Kidney glomerular epithelial cell (primary cell): ENCODE measurements at regions not wholly inside any gene's neighbourhood (a gene's known extent, or its start where the extent isn't known, plus 50 kb on each side); places are given as distances from the start of the nearest gene placed in this dataset.
A peak's percentile ranks its signal among the peaks of the same experiment; 100 is the strongest.

Experiments
- DNase-seq: peaks from one replicate; lab custom pipeline; 2025; lab: John Stamatoyannopoulos, UW

DNA sequence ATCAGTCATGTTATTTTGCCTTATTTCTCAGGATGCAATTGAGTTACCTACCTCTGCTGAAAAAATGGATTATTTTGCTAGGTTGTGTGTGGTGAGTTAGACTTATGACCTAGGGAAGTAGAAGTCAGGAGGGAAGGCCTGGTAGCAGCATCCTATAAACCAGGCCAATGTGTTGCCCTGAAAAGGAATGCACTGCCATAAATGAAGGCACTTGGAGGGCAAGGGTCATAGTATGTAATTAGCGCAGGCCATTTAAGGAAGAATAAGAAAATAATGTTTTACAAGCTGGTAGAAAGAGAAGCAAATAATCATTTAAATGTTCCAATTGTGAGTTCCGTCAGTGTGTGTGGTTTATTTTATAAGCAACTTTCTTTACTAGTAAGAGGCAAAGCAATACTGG is 698.8 kb downstream of the KCNJ2 start:
- DNase-seq, result no peak

DNA sequence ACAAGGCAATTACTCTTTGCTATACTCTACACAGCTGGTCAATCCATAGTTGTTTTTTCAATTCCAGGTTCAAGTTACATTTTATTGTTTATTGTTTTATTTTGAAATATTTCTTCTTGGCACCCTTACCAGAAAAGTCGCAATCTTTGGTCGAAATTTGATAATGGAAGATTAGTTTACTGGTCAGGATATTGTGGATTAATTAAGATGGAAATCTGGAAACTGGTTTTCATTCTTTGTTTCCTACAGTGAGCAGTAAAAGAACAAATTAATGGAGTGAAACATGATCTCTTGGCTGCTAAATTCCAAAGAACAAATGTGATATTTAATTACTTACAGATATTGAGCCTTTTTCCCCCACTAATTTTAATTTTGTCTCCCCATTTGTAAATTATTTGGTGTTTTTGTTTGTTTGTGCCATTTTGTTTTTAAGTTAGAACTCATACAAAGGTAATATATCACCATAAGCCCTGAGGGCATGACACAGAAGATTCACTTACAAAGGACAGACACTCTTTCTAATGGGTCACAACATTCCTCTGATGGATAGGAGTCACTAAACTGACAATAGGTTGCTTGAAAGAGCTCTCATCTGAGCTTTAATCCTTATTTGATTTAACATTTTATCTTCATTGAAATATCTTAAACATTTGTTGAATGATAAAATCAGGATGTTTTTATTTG is 700.2 kb downstream of the KCNJ2 start:
- no peak for DNase-seq

DNA sequence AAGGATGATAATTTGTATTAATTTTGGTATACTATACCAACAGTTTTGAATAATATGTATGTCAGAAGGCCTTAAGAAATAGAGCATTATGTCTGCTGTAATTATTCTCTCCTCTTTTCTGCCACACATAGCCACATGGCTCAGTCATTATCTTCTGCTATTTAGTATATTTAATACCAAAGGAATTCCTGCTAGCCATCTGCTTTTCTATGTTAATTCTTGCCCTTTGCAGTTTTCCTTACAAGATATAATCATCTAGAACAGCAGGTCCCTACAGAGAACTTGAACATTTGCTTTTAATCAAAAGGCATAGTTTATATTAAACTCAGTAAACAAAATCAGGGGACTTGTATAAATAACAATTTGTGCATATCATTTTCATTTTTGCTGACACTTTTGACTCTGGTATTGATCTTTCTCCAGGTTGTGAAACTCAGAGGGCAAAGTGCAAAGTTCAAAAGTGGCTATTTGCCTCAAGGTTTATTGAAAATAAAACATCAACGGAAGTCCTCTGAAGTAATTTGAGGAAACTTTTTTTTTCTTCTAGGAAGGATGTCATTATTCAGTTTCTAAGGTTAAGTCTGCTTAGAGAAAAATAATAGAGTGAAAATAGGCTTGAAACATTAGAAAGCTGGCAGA is 702.0 kb downstream of the KCNJ2 start:
- no peak for DNase-seq

DNA sequence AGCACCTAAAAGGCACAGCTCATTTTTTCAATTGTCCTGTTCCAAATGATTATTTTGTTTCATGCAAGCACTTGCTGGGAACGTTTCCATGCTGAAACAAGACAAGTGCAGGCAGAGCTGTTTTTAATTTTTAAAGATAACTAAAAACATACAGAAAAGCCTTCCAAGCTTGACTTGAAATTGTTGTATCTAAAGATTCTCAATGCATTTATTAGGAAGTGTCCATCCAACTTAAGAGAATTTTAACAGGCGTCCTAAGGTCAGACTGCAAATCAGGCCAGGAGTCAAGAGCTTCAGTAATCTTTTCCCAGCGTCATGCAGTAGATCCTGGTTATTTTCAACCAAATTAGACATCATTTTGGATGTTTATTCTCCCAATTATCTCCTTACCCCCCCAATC is 702.8 kb downstream of the KCNJ2 start:
- DNase-seq, result no peak

DNA sequence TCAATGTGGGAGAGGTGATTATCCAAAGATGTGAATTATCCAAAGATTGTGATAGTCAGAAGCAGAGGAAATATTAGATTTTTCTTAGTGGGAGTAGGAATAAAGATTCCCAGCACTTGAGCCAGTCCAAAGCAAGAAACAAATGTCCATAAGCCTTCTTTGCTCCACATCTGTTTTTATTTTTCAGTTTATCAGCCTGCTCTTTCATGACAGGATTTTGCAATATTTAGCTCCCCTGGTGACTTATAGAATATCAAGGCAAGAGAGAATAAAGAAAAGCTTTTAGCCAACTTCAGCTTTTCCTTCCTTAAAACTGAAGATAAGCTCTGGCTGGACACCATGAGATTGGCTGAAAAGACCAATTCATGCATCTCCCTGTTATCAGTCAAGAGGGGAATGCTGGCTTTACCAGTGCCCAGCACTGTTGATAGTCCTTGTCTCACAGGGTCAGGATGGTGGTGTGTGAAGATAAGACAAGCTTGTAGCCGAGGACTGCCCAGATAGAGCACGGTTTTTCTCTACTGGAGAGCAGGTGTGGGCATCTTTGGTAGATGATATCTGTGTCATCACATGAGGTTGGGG is 706.5 kb downstream of the KCNJ2 start:
- DNase-seq, result no peak

DNA sequence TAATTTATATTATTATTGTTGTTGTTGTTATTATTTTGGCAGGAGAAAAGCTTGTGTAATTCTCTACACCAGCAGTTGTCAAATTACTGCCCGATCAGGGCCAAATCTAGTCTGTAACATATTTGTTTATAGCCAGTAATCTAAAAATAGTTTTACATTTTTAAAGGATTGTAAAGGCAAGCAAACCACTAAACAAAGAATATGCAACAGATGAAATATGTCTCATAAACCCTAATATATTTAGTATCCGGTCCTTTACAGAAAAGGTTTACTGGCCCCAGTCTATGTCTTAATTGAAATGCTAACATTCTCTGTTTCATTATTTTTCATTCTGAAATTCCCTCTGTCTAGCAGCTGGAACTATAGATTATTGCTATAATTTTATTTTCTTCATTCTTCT is 709.5 kb downstream of the KCNJ2 start:
- no peak for DNase-seq

DNA sequence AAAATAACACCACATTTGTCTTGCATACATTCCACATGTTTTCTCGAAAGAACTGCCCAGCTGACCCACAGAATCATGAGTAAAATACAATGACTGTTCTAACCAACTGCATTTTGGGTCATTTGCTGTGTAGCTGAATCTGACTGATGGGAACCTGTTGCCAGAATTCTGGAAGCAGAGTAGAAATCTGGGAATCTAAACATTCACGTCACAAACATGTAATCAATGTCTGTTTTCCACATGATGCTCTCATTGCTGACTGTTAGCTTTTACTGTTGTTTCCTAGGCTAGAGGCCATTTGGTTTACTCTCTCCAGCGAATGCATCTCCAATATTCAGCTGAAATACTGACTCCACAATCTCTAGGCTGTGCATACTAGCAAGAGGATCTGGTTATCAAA is 710.1 kb downstream of the KCNJ2 start:
- no peak for DNase-seq

DNA sequence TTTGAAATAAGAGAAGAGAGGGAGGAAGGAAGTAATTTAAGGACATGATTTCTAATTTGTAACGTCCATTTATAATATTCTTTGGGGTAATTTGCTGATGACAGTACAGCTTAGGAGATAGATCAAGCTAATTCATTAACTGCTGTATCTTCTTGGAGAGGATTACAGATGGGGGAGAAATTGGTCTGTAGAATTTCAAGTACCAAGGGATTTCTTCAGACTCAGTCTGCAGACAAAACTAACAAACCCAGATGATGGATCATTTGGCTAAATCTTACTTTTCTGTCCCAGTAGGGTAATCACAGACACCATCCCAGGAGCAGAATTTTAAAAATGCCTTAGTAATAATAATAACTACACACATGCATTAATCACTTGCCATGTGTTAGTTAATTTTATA is 711.8 kb downstream of the KCNJ2 start:
- DNase-seq, result no peak

DNA sequence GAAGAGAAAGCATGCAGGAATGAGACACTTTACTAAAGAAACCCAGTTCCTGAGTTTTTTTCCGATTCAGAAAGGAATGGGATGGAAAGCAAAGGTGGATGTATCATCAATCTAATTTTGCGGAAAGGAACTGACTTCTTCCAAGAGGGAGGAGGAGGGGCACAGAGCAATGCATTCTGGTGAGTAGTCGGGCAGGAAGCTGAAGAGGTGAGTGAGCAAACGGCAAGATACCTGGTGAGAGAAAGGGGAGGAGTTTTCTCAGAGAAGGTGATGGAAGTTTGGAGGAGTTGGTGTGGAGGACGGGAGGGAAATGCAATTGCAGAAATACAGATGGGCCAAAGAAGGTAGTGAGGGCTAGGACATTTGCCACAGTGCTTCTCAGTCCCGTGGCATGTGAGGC is 713.2 kb downstream of the KCNJ2 start:
- no peak for DNase-seq

DNA sequence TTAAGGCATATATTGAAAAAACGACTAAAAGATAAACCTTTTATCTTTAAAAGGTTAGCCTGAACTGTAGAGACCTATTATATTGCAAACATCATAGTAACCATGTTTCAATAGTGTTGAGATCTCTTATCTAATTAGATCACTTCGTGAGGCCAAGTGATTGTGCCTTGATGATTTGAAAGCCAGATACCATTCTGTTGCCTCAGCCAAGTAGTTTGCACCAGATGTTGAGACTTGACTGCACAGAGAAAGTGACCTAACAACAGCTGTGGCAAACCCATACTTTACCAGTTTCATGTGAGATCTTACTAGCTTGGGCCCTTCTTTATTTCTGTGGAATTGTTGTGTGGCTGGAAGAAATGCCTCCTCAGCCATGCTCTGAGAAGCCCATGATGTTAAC is 717.3 kb downstream of the KCNJ2 start:
- DNase-seq, result no peak

DNA sequence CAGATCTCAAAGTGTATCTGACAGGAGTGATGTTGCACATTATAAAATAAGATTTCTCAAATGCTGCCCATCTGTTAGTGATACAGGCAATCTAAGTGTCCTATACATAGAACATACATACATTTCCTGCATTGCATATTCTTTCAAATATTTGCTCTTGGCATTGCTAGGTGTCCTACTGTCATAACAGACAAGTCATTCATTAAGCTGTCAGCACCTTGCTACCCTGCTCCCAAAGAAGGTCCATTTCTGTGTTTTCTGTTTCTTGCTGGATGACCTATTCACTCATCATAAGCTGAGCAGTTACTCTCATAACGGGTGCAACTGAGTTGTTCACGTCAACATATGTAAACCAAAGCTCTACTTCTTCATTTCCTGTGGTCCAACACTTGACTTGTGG is 719.0 kb downstream of the KCNJ2 start:
- DNase-seq, result no peak

DNA sequence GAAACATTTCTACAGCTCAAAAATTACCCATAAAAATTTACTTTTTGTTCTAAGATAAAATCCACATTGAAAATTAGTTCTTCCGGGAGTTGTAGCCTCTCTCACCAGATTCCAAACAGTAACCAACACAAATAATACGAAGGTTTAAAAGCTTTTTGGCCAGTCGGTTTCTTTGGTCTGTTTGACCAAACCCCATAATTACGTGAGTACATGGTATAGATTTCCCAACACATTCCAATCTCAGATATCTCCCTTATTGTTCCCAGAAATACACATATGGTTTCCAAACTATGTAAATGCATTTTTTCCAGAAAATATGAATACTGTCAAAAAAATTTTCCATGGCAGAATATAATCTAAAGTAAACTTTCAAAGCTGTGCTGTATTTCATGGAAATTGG is 722.0 kb downstream of the KCNJ2 start:
- no peak for DNase-seq

DNA sequence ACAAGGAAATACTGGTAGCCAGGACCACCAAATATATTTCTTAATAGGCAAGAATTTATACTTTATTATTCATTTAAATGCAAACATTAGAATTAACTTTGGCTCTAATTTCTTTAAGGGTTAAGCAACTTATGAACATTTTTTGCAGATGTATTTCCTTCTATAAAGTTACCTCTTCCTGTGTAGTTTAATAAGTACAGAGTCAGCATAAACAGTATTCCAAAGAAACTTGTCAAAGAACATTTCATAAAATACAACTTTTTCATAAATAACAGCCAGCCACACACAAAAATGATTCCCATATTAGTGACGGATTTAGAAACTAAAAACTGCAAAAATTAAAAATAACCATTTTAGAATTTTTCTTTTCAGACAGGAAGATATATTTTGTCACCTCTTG is 723.2 kb downstream of the KCNJ2 start:
- no peak for DNase-seq

DNA sequence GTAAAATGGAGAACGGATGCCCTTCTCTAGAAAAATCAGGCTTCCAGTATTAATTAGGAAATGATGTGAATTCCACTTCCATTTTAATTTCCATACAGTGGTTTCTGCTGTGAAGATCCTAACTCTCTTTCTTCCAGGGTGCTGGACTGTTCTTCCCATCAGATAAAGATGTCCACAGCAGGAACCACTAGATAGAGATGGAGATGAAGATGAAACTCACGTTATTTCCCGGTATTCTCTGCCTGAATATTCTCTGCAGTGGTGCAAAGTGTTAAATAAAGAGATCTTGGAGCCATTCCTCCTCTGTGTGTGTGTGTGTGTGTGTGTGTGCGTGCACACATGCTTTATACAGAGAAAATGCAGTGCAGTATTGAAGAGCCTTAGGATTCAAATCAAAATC is 727.5 kb downstream of the KCNJ2 start:
- no peak for DNase-seq

DNA sequence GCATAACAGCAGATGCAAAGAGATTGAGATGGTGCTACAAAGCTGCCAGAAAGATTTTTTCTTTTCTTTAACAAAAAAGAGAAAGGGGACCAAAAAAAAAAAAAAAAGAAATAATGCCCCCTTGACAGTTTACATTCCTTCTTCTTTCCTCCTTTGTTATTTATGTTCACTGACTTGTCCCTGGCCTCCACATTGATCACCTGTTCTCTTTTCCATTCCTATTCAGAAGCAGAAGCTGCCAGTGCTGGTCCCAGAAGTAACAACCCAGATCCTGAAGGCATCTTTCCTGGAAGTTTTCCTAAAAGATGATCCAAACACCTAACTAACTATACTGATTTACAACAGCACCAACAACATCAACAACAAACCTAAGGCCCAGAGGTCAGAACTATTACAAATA is 728.1 kb downstream of the KCNJ2 start:
- DNase-seq, result no peak

DNA sequence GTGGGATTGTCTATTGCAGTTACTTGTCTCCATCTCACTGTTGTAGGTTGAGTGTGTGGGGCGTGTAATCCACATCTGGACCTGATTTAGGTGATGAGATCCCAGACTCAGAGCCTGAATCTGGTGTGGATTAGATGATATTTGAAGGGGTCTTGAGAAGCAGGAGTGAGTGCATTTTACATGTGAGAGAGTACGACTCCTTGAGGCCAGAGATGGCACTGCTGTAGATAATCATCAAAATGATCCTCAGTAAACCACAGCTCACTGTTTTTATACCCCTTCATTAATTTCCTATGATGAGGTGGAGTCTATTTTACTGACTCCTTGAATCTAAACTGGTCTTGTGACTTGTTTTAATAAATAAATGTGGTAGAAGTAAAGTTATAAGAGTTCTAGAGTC is 732.5 kb downstream of the KCNJ2 start:
- DNase-seq, result no peak

DNA sequence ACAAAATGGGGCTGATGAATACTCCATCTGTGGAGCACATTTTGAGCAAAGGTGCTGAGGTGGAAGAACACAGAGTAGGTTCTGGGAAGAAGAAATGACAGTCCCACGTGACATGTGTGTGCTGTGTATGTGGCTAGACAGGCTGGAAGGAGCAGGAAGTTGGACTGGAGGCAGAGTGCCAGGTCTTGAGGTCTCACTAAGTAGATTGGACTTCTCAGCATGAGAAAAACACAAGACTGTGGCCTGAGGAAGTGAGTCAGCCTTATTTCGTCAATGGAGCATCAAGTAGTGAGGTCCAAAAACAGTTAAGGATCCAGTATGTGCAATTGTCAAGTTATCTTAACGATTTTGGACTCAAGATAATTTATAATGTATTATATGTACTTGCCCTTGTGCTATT is 736.5 kb downstream of the KCNJ2 start:
- peak; percentile 0 for DNase-seq

DNA sequence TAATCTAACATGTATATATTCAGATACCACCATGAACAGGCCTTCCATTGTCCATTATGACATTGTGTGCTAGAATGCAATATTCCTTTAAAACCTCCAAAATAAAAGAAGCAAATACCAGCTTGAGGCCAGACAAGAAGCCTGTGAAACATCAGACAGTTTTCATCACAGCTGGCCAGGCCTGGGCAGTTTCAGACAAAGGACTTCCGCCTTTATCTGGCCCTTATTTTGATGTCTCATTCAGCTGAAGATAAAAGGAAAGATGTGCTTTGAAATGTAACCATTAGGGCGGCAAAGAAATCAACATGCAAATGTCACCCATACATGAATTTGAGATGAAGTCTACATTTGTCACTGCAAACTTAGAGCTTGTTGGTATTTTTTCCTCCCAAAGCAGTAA is 737.5 kb downstream of the KCNJ2 start:
- peak; percentile 1 for DNase-seq

DNA sequence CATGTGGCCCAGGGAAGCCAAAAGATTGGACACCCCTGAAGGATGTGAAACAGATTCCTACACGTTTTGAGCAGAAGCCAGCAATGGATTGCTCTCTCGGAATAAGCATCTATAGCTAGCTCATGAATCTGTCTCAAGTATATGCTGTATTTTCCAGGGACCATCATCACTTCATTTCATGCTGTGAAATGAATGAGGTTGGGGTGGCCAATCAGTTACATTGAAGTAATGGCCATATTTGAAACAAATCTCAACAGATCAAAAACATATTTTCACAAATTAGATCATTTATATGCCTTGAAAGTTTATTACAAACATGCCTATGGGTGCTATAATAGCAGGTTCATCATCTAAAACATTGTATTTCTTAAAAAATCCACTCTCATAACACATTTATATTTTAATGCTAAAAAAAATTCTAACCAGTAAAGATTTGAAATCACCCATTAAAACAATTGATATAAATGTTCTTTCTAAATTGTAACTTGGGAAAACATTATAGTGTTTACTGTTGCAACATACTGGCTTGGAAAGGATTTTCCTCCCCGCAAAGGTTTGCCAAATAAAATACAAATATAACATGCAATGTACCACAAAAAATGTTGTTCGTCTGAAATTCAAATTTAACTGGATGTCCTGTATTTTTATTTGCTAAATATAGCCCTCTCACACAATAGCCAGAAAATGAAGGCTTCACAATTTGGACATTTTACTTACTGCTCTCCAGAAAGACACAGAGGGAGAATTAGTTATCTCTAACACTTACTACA is 743.6 kb downstream of the KCNJ2 start:
- no peak for DNase-seq

DNA sequence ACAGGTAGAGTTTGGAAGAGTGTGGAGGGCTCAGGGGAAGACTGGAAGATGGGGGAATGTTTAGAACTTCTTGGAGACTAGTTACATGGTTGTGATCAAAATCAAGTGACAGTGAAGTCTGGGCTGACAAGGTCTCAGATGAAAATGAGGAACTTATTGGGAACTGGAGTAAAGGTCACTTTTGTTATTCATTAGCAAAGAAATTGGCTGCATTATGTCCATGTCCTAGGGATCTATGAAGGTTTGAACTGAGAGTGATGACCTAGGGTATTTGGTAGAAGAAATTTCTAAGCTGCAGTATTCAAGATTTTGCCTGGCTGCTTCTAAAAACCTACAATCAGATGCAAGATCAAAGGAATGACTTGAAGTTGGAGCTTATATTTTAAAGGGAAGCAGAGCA is 747.1 kb downstream of the KCNJ2 start:
- DNase-seq, result no peak

DNA sequence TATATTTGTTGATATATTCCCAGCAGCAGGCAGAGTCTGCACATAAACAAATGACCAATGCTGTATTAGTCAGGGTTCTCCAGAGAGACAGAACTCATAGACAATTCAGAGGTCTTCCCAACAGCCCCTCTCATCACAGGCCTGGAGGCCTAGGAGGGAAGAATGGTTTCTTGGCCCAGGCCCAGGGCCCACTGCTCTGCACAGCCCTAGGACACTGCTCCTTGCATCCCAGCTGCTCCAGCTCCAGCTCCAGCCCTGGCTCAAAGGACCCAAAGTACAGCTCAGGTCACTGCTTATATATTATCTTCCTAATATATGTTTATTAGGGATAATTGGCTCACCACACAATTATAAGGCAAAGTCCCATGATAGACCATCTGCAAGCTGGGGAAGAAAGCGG is 749.9 kb downstream of the KCNJ2 start:
- DNase-seq, result no peak

DNA sequence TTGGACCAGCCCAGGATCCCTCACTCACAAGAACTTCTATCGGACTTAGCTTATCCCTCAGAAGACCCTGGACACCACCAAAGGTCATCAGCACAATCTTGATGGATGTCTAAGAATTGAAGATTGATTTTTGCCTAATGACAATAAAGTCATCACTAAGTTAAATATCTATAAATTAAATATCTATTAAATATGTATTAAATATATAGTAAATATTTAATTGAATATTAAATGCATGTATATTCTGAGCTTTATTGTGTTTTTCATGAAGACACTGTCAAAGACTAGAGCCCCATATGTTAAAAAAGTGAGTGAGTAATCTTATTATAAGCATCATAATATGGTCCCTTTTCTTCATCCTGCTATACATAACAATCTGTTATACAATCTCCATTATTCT is 751.1 kb downstream of the KCNJ2 start:
- no peak for DNase-seq

DNA sequence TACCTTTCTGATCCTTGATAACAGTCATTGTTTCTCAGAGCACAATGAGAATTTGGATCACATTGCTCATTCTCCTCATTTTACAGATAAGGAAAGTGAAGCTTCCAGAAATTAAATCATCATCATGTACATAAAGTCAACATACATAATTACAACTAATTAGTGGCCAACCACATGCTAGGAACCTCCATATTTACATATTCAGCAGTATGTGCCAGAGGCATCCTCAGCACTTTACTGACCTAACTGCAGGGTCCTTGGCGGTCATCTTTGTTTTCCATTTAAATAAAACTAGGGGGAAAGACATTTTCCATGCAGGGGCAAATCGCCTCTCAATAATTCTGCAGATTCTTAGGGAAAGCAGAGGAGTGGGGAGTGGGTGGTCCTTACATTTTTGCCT is 752.9 kb downstream of the KCNJ2 start:
- no peak for DNase-seq
